ELF-1 (cell line): ENCODE measurements at regions not wholly inside any gene's neighbourhood (a gene's known extent, or its start where the extent isn't known, plus 50 kb on each side); places are given as distances from the start of the nearest gene placed in this dataset.
A peak's percentile ranks its signal among the peaks of the same experiment; 100 is the strongest.

Experiments used
- DNase-seq: peaks from one replicate; pipeline ENCODE4 v3.0.0-alpha.2; 2016; ENCODE audit warnings: low read depth, low spot score

GRCh38 chr16:51343411-51343810, 192.3 kb upstream of the SALL1 start:
- no peak for DNase-seq

- DNase-seq: no peak
Observed at GRCh38 chr16:51341204-51341603, 190.1 kb upstream of the SALL1 start.

GRCh38 chr16:51337662-51338061, 186.6 kb upstream of the SALL1 start:
- peak; percentile 54 for DNase-seq

- DNase-seq: peak; percentile 29
Observed at GRCh38 chr16:51328733-51329132, 177.7 kb upstream of the SALL1 start.

- no peak for DNase-seq
Observed at GRCh38 chr16:51327001-51327400, 175.9 kb upstream of the SALL1 start.

DNA sequence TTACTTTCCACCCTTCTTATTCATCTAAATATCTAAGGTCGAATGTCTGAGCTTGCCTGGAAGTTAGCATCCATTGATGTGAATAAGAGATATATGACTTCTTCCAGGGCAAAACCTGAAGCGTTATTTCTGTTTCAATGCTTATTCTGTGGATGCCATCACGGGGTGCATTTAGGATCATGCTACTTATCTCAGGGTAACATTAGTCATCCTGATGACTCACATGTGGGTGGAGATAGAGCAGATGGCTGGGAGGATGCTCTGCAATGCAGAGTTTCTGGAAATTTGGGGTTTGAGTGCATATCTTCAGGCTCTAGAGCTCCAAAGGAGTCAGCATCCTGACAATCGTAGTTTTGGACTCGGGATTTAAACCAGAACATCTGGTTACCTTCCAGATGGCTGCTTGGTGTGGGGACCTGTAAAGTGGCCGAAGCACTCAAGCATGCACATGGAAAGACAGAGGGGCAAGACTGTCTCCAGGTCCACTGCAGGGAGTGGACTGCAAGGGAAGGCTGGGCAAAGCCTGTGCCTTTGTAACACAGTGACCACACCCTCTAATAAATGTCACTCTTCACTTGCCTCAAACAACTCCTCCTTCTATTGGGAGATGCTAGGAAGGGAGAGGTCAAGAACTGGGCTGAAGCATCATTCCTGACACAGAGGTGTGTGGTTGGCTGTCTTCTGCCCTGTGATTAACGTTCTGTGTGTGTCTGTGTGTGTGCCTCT, 175.2 kb upstream of the SALL1 start:
- no peak for DNase-seq

GRCh38 chr16:51321251-51321650, 170.2 kb upstream of the SALL1 start:
- DNase-seq: no peak

DNA sequence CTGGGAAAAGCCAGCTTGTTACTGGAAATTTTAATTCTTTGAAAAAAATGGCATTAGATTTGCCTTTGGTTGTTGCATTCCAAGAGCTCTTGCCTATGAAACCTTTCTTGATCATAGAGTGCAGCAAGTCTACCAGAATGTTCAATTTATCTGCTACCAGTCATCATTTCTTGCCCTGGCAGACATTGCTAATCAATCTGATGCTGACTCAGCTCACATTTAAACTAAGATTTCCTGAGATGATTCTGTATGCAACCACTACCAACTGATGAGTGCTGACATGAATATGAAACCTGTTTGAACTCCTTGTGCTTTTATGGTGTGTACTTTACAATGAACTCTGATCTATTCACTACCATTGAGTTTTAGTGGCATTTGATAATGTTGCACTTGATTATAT, 166.5 kb upstream of the SALL1 start:
- no peak for DNase-seq

DNA sequence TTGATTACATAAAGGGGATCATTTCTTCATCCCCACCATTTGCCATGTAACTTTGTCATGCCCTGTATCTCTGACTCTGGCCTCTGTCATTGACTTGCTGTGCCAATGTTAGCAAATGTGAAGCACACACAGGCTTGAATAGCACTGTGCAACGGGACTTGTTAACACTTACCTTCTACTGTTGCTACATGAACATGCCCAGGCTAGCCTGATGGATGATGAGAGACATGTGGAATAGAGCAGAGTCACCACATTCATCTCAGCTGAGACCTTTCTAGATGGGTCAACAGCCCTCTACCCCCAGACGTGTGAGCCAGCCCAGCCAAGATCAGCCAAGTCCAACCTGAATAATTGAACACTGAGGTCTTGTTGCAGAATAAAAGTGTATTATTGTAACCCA, 162.1 kb upstream of the SALL1 start:
- DNase-seq: no peak

GRCh38 chr16:51312363-51313150, 161.5 kb upstream of the SALL1 start:
- DNase-seq: no peak

GRCh38 chr16:51310159-51310558, 159.1 kb upstream of the SALL1 start:
- DNase-seq: no peak

DNA sequence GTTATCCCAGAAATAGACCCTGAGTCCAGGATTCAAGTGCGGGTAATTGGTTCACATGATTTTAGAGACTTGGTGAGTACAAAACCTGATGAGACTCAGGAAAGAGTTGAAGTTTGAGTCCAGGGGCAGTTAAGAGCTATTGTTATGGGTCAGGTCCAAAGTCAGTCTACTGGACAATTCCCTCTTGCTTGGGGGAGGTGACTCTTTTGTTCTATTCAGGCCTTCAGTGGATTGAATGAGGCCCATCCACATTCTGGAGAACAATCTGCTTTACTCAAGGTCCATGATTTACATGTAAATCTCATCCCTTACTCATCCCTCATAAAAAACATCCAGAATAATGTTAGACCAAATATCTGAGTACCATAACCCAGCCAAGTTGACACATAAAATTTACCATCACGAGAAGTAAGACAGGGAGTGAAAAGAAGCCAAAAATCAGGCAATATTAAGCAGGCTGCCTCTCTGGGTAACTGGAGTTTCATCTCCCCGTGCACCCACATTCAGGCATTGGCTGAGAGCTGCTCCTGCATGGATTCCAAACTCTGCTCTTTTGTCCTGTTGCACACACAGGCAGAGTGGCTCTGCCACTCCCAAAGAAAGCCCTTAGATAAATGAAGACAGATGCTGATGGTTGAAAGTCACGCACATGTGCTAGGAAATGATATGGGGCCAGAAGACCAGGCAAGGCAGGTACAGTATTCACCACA, 156.0 kb upstream of the SALL1 start:
- no peak for DNase-seq

- DNase-seq: no peak
Observed at GRCh38 chr16:51306116-51306515, 155.0 kb upstream of the SALL1 start.

DNA sequence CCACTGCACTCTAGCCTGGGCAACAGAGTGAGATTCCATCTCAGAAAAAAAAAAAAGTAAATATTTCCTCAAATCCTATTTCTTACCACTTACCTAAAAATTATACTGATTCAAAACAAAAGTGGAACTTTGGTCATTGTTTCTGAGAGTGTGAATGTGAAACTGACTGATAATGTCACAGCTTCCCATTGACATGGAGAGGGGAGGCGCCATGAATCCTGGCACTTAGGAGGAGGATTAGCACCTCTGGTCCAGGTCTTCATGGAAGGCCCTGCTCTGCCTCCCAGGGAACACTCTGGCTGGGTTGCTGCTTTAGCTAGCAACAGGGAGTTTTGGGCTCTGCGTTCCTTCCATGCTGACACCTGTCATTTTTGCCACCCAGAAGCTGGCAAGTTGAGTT, 154.3 kb upstream of the SALL1 start:
- no peak for DNase-seq

DNA sequence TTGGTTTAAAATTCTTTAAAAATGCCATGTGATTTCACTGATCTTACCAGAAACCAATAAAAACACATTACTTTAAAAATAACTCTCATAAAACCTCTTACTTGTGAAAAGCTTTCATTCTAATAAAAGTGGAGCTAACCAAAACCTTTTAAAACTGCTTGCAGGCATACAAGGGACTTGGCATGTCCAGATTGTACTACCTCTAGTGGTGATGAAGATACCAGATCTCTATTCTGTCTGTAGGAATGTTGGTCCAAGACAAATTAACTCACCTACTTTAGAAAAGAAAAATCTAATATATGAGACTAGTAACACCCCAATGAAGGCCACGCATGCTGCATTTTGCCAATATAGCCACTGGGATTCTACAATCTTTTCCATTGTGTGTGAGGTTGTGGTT, 151.0 kb upstream of the SALL1 start:
- no peak for DNase-seq

DNA sequence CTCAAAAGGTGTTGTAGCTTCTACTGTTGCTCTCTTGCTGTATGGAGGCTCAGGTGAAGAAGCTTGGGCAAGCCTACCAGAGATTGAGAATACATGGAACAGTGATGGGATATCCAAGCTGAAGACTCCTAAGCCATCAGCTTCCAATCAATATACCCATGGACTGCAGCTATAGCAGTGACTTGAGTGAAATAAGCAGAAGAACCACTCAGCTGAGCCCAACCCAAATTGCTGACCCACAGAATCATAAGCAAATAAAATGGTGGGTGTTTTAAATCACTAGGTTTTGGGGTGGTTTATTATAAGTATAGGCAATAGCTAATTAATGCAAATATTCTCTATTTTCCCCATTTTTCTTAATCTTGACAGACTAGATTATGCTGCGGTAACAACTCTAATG, 147.7 kb upstream of the SALL1 start:
- no peak for DNase-seq

GRCh38 chr16:51290442-51291285, 139.6 kb upstream of the SALL1 start:
- no peak for DNase-seq

DNA sequence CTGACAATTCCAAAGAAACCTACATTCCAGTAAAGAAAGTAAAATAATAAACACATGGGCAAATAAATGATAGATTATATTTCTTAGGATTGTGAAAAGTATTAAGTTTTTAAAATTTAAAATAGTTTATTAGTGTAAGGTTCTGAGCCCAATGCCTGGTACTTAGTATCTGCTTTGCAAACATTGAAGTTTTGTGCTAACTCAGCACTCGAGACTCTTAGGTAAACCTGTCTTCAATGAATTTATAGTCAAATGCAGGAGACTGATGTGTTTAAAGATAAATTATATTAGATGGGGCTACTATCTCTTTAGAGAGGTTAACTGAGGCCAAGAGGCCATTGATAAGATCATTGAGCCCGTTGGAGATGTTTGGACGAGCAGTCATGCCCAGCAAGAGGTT, 138.3 kb upstream of the SALL1 start:
- DNase-seq: no peak

DNA sequence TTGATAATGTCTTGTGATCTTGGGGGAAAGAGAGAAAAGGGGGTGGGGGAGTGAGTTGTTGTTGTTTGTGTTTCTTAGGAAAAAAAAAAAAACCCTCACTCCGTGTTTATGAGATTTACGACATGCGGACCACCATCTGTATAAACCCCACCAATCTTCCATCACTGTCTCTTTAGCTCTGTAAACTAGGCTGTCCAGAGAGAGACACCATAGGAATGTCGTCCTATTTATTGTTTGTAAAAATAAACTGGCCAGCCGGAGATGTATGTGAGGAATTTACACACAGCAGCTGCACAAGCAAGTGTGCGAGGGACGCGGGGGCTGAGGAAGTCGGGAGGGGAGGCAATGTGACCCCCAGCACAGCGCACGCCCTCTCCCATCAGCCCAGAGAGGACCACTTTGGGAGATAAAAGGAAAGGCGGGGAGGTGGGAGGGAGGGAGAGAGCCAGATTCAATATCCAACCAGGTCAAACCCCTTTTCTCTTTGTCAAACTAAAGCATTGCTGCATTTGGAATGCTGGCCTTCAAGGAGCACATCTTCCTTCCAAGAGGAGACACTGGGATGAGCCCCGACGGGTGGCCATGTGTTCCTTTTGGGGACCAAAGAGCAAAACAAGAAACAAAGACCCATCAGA, 136.2 kb upstream of the SALL1 start:
- DNase-seq: no peak

GRCh38 chr16:51286272-51286671, 135.2 kb upstream of the SALL1 start:
- DNase-seq: no peak

- DNase-seq: no peak
Observed at GRCh38 chr16:51276336-51276735, 125.3 kb upstream of the SALL1 start.
